Gastrocnemius medialis (tissue), 4 donors: ENCODE measurements at regions not wholly inside any gene's neighbourhood (a gene's known extent, or its start where the extent isn't known, plus 50 kb on each side); places are given as distances from the start of the nearest gene placed in this dataset.

Experiments used
- POLR2A ChIP-seq, 2 donors: fragments of 450-650 bp; IDR thresholded peaks; one replicate each; pipeline ENCODE4 v1.6.1; 2017; ENCODE audit warnings: antibody characterized with exemption in 2 of 2, mild to moderate bottlenecking in 2 of 2, moderate library complexity in 2 of 2
- TF ChIP-seq, protein P1 (sequence below), 5 experiments: fragments of 450-650 bp in 3 of 5; fragments of 200-600 bp in 2 of 5; sonication (generic) in 2 of 5; IDR thresholded peaks in 4 of 5; conservative IDR thresholded peaks in 1 of 5; 1 replicate in 4 of 5; 2 replicates in 1 of 5; pipeline ENCODE4 v1.5.1; 2016 to 2019; ENCODE audit warnings: antibody characterized with exemption in 5 of 5, mild to moderate bottlenecking in 3 of 5, moderate library complexity in 3 of 5

DNA sequence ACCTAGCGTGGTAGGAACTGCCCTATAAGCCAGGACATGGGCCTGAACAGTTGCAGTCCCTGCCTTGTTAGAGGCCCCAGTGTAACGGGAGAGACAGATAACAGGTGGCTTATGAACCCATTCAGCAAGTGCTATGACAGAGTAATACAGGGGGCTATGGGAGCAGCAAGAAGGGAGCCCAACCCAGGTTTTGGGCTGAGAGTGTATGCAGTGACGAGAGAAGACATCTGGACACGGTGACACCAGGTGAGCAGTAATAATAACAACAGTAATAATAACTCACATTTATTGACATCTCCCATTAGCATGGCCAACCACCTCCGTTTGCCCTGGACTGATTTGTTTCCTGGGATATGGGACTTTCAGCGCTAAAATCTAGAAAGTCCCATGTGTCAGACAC lies 100.8 kb downstream of the IRX5 start:
- no peak for TF ChIP-seq POLR2A (IDR thresholded peaks at IDR 0.05)
- TF ChIP-seq, protein P1, sequence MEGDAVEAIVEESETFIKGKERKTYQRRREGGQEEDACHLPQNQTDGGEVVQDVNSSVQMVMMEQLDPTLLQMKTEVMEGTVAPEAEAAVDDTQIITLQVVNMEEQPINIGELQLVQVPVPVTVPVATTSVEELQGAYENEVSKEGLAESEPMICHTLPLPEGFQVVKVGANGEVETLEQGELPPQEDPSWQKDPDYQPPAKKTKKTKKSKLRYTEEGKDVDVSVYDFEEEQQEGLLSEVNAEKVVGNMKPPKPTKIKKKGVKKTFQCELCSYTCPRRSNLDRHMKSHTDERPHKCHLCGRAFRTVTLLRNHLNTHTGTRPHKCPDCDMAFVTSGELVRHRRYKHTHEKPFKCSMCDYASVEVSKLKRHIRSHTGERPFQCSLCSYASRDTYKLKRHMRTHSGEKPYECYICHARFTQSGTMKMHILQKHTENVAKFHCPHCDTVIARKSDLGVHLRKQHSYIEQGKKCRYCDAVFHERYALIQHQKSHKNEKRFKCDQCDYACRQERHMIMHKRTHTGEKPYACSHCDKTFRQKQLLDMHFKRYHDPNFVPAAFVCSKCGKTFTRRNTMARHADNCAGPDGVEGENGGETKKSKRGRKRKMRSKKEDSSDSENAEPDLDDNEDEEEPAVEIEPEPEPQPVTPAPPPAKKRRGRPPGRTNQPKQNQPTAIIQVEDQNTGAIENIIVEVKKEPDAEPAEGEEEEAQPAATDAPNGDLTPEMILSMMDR (IDR thresholded peaks at IDR 0.05 in 4 of 5, conservative IDR thresholded peaks at IDR 0.05 in 1 of 5) = no peak
